ENCODE measurements at regions not wholly inside any gene's neighbourhood (a gene's known extent, or its start where the extent isn't known, plus 50 kb on each side); places are given as distances from the start of the nearest gene placed in this dataset.

DNA sequence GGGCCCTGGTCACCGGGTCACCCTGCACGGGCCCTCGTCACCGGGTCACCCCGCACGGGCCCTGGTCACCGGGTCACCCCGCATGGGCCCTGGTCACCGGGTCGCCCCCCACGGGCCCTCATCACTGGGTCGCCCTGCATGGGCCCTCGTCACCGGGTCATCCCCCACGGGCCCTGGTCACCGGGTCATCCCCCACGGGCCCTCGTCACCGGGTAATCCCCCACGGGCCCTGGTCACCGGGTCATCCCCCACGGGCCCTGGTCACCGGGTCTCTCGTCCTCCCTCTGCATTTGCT lies 77.6 kb downstream of the RIPK4 start:
- no peak overlapping the region for H3K4me3 ChIP-seq (ENCODE audit: insufficient read depth, low read depth, low read length)
- 91 to 92% methylated on average over 24 of the region's 24 CpGs for WGBS, 2 experiments
- no peak overlapping the region for H3K27ac ChIP-seq (ENCODE audit: insufficient read depth, low read depth, low read length, poor library complexity, severe bottlenecking)

DNA sequence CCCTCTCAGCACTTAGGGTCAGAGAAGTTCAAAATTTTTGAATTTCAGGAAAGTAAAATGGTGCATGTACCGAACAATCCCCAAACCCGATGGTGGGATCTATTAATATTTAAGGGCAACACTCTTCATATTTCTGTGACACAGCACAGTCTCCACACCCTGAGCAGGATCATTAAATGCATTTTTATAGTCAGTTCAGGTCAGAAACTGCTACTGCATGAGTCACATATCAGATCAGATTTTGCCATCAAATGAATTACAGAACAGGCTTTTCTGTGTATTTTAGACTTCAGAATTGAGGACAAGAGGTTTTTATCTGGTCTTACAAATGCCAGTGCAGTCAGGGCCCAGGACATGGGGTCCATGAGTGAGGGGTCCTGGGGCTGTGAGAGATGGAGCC lies 79.2 kb downstream of the RIPK4 start:
- 89 to 100% methylated on average over 2 of the region's 2 CpGs for WGBS, 2 experiments
- Histone ChIP-seq H3K27me3 (ENCODE audit: control insufficient read depth, insufficient read depth, low read length, poor library complexity, severe bottlenecking) (no peaks in the 10 kb centered on the region), H3K4me3 (ENCODE audit: insufficient read depth, low read depth, low read length) (no peak overlapping the region), H3K4me1 (ENCODE audit: control insufficient read depth, insufficient read depth, low read length) (peaks cover 6% of the 10 kb centered on the region), H3K27ac (ENCODE audit: insufficient read depth, low read depth, low read length, poor library complexity, severe bottlenecking) (no peak overlapping the region), H3K9me3 (ENCODE audit: control insufficient read depth, low read length) (no peaks in the 10 kb centered on the region), H3K36me3 (ENCODE audit: control insufficient read depth, insufficient read depth, low read length) (no peaks in the 10 kb centered on the region)

More for the DNA sequence above, 77.6 kb downstream of the RIPK4 start:
- no peaks in the 10 kb centered on the region for H3K9me3 ChIP-seq (ENCODE audit: control insufficient read depth, low read length)
- H3K36me3 ChIP-seq (ENCODE audit: control insufficient read depth, insufficient read depth, low read length): no peaks in the 10 kb centered on the region
- no peaks in the 10 kb centered on the region for H3K27me3 ChIP-seq (ENCODE audit: control insufficient read depth, insufficient read depth, low read length, poor library complexity, severe bottlenecking)
- peaks cover 2% of the 10 kb centered on the region for H3K4me1 ChIP-seq (ENCODE audit: control insufficient read depth, insufficient read depth, low read length)

DNA sequence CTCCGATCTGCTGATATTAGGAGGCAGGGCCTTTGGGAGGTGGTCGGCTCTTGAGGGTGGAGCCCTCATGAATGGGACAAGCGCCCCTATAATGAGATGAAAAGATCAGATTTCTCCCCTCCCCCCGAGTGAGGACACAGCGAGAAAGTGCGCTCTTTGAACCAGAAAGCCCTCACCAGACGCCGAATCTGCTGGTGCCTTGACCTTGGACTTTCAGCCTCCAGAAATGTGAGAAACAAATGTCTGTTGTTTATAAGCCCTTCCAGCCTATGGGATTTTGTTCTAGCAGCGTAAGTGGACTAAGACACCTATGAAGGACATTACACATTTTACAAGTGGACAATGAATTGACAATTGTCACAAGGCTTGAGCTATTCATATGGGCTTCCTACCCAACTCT lies 80.2 kb downstream of the RIPK4 start:
- Histone ChIP-seq H3K4me1 (ENCODE audit: control insufficient read depth, insufficient read depth, low read length) (peaks cover 6% of the 10 kb centered on the region), H3K27ac (ENCODE audit: insufficient read depth, low read depth, low read length, poor library complexity, severe bottlenecking) (no peak overlapping the region), H3K27me3 (ENCODE audit: control insufficient read depth, insufficient read depth, low read length, poor library complexity, severe bottlenecking) (no peaks in the 10 kb centered on the region), H3K36me3 (ENCODE audit: control insufficient read depth, insufficient read depth, low read length) (no peaks in the 10 kb centered on the region), H3K9me3 (ENCODE audit: control insufficient read depth, low read length) (no peaks in the 10 kb centered on the region), H3K4me3 (ENCODE audit: insufficient read depth, low read depth, low read length) (no peak overlapping the region)
- WGBS, 2 experiments: 89 to 90% methylated on average over 9 of the region's 9 CpGs

DNA sequence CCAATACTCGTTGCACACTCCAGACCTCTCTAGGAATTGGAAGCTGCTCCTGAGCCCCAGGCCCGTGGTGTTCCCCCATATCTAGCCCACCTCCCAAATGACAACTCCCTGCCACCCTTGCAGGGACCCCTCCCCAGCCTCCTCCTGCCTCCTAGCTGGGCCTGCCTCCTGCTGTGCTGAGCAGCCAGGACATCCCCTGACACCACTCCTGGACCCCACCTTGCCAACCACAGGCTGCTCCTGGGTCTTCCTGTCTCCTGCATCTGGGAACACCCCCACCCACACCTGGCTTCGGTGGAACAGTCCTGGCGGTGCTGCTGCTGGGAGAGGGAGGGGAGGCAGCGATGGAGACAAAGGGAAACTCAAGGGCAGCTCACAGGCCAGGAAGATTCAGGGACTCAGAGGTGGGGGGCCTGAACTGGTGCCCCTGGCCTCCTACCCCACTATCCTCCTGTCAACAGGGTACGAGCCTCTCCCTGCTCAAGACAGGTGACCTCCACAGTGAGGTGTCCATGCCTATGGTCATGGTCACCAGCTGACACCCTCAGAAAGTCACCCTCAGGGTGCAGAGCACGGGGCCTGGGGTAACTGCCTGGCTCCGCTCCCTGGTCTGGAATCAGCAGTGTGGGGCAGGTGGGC lies 81.2 kb downstream of the RIPK4 start:
- Histone ChIP-seq H3K27ac (ENCODE audit: insufficient read depth, low read depth, low read length, poor library complexity, severe bottlenecking) (no peak overlapping the region), H3K36me3 (ENCODE audit: control insufficient read depth, insufficient read depth, low read length) (no peaks in the 10 kb centered on the region), H3K4me3 (ENCODE audit: insufficient read depth, low read depth, low read length) (no peak overlapping the region), H3K9me3 (ENCODE audit: control insufficient read depth, low read length) (no peaks in the 10 kb centered on the region), H3K27me3 (ENCODE audit: control insufficient read depth, insufficient read depth, low read length, poor library complexity, severe bottlenecking) (no peaks in the 10 kb centered on the region), H3K4me1 (ENCODE audit: control insufficient read depth, insufficient read depth, low read length) (peaks cover 6% of the 10 kb centered on the region)
- 88 to 92% methylated on average over 8 of the region's 8 CpGs for WGBS, 2 experiments

DNA sequence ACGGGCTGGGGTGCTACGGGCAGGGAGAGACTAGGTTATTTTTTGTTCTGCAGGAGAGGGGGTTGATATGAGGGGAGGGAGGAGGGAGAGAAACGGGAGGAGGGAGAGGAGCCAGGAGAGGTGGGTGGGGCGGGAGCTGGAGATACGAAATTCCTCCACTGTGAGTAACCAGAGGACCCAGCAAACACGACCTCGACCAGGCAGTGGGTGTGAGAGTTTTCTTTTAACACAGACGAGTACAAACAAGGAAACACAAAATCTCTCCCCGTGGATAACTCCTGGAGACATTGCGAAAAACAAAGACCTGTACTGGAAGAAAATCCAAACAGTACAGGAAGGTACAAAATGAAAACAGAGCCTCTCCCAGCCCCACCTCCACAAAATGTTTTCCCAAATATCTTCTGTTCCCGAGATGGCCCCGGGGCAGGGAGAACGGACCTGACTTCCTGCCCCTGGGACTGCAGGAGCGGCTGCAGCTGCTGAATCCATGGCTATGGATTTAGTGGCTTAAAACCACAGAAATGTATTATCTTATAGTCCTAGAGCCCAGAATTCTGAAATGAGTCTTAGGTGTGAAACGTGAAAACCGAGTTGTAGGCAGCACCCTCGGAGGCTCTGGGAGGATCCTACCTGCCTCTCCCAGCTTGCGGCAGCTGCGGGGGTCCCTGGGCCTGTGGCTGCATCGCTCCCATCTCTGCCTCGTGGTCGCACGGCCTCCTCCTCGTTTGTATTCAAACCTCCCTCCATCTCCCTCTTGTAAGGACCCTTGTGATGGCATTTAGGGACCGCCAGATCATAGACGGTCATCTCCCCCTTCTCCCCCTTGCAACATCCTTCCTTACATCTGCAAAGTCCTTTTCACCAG lies 82.2 kb downstream of the RIPK4 start:
- H3K9me3 ChIP-seq (ENCODE audit: control insufficient read depth, low read length): no peaks in the 10 kb centered on the region
- 70 to 76% methylated on average over 26 of the region's 26 CpGs for WGBS, 2 experiments
- no peaks in the 10 kb centered on the region for H3K36me3 ChIP-seq (ENCODE audit: control insufficient read depth, insufficient read depth, low read length)
- no peak overlapping the region for H3K4me3 ChIP-seq (ENCODE audit: insufficient read depth, low read depth, low read length)
- no peaks in the 10 kb centered on the region for H3K27me3 ChIP-seq (ENCODE audit: control insufficient read depth, insufficient read depth, low read length, poor library complexity, severe bottlenecking)
- H3K4me1 ChIP-seq (ENCODE audit: control insufficient read depth, insufficient read depth, low read length): peaks cover 6% of the 10 kb centered on the region
- no peak overlapping the region for H3K27ac ChIP-seq (ENCODE audit: insufficient read depth, low read depth, low read length, poor library complexity, severe bottlenecking)

DNA sequence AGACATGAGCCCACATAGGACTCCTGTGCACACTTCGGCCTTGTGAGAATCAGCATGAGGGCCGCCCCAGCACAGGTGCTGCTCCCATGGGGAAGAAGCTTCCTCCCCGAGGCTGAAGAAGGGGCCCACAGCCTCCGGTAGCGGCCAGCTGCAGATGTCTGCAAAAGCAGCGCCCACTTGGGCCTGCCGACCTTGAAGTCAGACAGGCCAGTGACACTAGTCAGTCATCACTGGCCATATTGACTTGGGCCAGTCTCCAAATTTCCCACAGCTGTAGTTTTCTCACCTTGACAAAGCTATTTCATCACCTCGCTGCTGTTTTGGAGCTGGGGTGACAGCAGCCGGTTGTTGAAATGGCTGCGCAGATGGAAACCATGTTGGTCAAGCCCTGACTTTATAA lies 83.0 kb downstream of the RIPK4 start:
- H3K4me1 ChIP-seq (ENCODE audit: control insufficient read depth, insufficient read depth, low read length): peaks cover 6% of the 10 kb centered on the region
- no peaks in the 10 kb centered on the region for H3K27me3 ChIP-seq (ENCODE audit: control insufficient read depth, insufficient read depth, low read length, poor library complexity, severe bottlenecking)
- H3K4me3 ChIP-seq (ENCODE audit: insufficient read depth, low read depth, low read length): no peak overlapping the region
- H3K9me3 ChIP-seq (ENCODE audit: control insufficient read depth, low read length): no peaks in the 10 kb centered on the region
- H3K36me3 ChIP-seq (ENCODE audit: control insufficient read depth, insufficient read depth, low read length): no peaks in the 10 kb centered on the region
- WGBS, 2 experiments: 83% methylated on average over 10 of the region's 10 CpGs
- no peak overlapping the region for H3K27ac ChIP-seq (ENCODE audit: insufficient read depth, low read depth, low read length, poor library complexity, severe bottlenecking)

DNA sequence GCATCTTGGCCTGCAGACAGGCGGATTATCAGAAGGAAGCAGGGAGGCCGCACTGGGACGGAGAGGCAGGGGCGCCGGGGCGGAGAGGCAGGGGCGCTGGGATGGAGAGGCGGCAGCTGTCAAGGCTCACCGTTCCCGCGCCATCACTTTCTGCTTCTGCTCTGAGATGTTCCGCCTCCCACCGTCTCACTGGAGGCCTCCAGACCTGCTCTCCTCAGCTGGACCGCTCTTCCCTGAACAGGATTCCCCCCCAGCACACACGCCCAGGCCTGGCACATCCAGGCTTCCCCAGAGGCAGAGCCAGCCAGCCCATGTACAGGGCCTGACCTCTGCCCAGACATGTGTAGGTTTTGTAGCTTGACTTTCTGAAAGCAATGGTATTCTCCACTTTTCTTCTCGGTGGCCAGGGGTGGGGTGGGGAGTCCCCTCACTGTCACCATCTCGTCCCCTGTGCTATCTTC lies 84.1 kb downstream of the RIPK4 start:
- Histone ChIP-seq H3K27ac (ENCODE audit: insufficient read depth, low read depth, low read length, poor library complexity, severe bottlenecking) (no peak overlapping the region), H3K27me3 (ENCODE audit: control insufficient read depth, insufficient read depth, low read length, poor library complexity, severe bottlenecking) (no peaks in the 10 kb centered on the region), H3K9me3 (ENCODE audit: control insufficient read depth, low read length) (no peaks in the 10 kb centered on the region), H3K36me3 (ENCODE audit: control insufficient read depth, insufficient read depth, low read length) (no peaks in the 10 kb centered on the region), H3K4me1 (ENCODE audit: control insufficient read depth, insufficient read depth, low read length) (peaks cover 6% of the 10 kb centered on the region), H3K4me3 (ENCODE audit: insufficient read depth, low read depth, low read length) (no peak overlapping the region)
- WGBS, 2 experiments: 74 to 79% methylated on average over 17 of the region's 17 CpGs

DNA sequence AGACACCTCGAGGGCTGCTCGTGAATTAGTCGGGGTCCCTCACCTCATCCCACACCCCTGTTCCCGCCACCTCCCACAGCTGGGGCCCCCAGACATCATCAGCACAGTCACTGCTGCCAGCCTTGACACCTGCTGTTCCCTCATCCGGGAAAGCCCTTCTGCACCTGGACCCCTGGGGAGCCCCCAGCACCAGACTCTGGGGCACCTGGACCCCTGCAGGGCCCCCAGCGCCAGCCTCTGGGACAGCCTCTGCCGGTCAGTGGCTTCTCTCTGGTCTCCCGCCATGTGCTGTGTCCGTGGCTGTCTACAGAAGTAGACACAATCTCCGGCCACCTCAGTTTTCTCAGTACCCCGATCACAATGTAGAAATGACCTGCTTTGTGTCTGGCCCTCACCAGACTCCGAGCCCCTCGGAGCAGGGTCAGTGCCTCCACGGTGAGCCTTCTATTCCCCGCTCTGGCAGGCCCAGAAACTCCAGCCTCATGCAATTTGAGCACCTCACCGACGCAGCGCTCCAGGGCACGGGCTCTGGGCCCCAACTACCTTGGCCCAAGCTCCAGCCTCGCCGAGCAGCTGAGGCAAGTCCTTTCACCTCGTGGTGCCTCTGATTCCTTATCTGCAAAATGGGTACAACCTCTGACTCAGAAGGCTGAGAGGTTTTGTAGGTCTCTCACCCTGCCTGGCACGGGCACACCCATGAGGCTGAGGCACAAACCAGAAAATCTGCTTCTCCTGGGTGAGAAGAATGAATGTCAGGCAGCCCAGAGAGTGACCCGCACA lies 84.7 kb downstream of the RIPK4 start:
- no peak overlapping the region for H3K27ac ChIP-seq (ENCODE audit: insufficient read depth, low read depth, low read length, poor library complexity, severe bottlenecking)
- H3K36me3 ChIP-seq (ENCODE audit: control insufficient read depth, insufficient read depth, low read length): no peaks in the 10 kb centered on the region
- H3K4me1 ChIP-seq (ENCODE audit: control insufficient read depth, insufficient read depth, low read length): peaks cover 6% of the 10 kb centered on the region
- H3K9me3 ChIP-seq (ENCODE audit: control insufficient read depth, low read length): no peaks in the 10 kb centered on the region
- H3K27me3 ChIP-seq (ENCODE audit: control insufficient read depth, insufficient read depth, low read length, poor library complexity, severe bottlenecking): no peaks in the 10 kb centered on the region
- no peak overlapping the region for H3K4me3 ChIP-seq (ENCODE audit: insufficient read depth, low read depth, low read length)
- WGBS, 2 experiments: 90% methylated on average over 24 of the region's 24 CpGs

DNA sequence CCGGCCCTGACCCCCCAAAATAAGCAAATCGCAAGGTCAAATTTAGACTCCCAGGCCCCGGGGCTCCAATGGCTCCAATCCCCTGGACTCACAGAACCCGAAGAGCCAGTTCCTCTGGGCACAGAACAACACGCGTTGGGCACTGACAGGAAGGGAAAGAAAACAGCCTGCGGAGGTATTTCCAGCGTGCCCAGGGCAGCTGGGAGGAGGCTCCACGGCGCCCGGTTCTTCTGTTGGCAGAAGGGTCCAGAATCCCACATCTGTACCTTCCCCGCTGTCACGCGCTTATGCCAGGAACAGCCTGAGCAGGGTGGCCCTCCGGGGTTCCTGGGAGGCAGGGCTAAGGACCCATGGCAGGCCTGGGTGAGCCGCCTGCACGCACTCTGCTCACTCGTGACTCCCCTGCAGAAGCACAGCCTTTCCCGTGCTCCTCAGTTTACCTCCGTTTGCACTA lies 85.5 kb downstream of the RIPK4 start:
- H3K27ac ChIP-seq (ENCODE audit: insufficient read depth, low read depth, low read length, poor library complexity, severe bottlenecking): no peak overlapping the region
- no peaks in the 10 kb centered on the region for H3K9me3 ChIP-seq (ENCODE audit: control insufficient read depth, low read length)
- WGBS, 2 experiments: 90 to 92% methylated on average over 20 of the region's 20 CpGs
- no peaks in the 10 kb centered on the region for H3K36me3 ChIP-seq (ENCODE audit: control insufficient read depth, insufficient read depth, low read length)
- no peak overlapping the region for H3K4me3 ChIP-seq (ENCODE audit: insufficient read depth, low read depth, low read length)
- H3K27me3 ChIP-seq (ENCODE audit: control insufficient read depth, insufficient read depth, low read length, poor library complexity, severe bottlenecking): no peaks in the 10 kb centered on the region
- peaks cover 6% of the 10 kb centered on the region for H3K4me1 ChIP-seq (ENCODE audit: control insufficient read depth, insufficient read depth, low read length)

All from ectodermal cell (in vitro differentiated cells).